IPS-11a (cell line): ENCODE measurements at regions not wholly inside any gene's neighbourhood (a gene's known extent, or its start where the extent isn't known, plus 50 kb on each side); places are given as distances from the start of the nearest gene placed in this dataset.

Experiments used
- H3K4me3 ChIP-seq: one replicate; pipeline ENCODE4 v1.5.1; 2013; ENCODE audit warnings: low read depth, low read length, control low read depth

DNA sequence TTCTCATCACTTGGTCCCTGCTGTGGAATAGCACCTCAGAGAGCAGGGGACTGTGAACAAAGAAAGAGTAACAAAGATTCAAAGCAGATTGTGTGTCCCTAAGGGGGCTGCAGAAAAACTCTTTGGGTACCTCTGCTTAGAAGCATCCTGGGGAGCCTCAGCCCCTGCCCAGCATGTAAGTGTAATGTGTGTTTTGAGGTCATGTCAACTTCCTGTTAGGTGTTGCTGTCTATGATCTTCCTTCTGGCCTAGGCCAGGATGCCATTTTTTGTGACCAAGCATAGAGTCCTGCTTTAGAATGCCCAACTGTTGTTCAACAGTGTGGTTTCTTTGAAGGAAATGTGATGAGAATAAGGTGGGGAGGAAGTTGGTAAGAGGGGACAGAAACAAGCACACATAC is 77.1 kb upstream of the BCL6 start:
- H3K4me3 ChIP-seq, result no peak overlapping the region

DNA sequence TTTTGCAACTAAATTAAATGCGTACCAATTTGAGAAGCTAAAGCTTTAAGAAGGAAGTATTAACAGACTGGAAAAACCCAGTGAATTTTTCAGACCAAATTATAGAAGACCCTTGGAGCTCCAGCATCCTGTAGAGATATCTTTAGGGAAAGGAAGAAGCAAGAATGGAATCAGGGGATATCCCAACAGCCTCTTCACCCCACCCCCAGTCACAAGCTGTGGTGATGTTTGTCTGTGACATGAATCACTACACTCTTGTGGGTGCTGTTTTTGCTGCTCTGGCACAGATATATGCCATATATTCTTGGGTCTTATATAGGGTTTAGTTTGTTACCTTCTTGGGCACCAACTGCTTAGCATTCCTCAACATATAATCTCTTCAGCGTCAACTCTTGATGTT is 78.5 kb upstream of the BCL6 start:
- H3K4me3 ChIP-seq, result no peak overlapping the region

DNA sequence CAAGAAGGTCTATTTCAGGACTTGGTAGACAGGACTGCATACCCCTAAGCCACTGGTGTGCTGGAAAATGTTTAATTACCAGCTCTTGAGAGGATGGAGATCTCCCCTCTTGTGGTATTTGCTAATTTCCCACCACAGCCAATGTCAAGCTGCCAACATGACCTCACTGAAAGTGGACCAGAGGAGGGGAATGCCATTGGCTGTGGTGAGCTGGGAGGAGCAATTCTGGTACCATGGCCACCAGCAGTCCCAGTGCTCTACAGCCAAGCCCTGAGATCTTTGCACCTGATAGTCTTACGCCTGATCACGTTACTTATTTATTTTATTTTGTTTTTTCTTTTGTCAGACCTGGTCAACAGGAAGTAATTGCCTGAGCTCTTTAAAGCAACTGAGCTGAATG is 82.5 kb upstream of the BCL6 start:
- H3K4me3 ChIP-seq, result no peak overlapping the region

DNA sequence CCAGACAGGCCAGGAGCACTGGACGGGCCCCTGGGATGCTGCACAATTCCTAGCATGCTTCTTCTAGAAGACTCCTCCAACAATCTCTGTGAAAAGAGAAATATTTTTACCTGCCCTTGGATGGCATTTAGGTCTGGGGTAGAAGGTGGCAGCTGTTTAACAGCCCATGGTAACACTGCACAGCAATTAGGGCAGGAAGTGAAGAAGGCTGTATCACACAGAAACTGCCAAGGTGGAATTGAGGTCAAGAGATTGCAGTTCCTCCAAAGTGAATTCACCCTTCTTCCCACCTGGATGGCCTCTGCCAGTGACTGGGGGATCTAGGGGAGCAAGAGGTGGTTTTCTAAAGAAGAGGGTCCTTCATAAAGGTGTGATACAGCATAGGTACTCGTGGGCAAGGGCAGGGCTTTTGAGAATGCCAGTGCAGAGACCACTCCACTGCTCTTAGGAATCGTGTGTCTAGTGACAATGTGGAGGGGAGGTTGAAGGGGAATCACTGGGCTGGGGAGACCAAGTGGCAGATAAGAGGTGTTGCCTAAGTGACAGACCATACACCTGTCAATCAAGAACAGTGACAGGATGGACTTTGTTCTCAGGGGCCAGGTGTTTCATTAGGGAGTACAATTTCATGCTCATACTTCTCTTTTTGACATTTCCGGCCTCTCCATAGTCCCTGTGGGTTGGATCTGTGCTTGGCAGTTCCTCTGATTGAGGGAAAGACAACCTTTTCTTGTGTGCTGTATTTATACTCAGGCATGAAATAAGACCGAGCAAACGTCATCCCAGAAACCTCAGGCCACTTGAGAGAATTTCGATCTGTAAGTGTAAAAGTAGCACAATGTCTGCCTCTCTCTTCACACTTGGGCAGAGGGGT is 83.5 kb upstream of the BCL6 start:
- no peak overlapping the region for H3K4me3 ChIP-seq

DNA sequence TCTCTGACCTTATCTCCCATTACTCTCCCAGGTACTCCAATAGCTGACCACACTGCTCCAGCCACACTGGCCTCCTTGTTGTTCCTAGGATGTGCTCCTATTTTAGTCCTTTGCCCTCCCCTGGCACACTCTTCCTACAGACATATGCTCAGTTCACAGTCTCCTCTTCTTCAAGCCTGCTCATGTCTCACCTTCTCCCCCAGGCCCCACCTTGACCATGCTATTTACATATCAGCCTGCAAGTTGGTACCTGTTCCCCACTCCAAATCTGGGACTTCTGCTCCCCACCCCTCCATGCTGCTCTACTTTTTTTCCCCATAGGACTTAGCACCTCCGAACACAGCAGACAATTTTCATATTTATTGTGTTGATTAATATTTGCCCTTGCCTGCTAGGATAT is 84.9 kb upstream of the BCL6 start:
- H3K4me3 ChIP-seq, result no peak overlapping the region

DNA sequence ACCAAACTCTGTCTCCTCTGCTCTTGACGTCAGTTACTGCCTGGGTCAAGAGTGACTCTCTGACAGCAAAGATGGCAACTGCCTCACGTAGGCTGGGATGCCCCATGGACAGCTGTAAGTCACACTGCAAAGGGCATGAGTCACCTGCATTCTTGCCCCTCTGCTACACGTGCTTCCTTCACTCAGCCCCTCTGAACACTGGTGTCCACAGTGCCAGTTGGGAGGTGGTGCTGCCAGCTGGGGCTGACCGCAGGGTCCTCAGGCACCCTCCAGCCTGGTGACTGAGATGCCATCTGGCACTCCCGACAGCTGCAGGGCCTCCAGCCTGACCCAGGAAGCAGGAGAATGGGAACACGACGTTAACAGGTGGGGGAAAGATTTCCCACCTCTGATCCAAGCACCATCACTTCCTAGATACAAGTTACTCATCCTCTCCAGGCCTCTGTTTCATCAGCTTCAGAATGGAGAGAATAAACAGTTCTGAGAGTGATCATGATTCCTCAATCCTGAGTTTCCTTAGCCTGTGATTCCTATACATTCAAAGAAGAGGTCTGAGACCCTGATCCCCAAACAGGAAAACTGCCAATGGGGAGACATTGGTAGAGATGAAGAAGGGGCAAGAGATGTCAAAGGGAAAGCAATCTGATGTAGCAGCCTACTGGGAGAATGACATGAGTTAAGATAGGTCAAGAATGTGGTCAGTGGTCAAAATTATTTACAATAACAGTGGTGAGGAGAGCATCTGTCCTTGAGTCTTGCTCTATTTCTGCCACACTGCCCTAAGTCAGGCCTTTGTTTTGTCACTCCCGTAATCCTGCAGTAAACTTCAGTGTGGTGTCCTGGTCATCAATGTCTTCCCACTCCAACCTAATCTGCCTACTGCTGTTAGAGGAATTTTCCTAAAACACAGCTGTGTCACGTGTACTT is 86.1 kb upstream of the BCL6 start:
- H3K4me3 ChIP-seq, result no peak overlapping the region

DNA sequence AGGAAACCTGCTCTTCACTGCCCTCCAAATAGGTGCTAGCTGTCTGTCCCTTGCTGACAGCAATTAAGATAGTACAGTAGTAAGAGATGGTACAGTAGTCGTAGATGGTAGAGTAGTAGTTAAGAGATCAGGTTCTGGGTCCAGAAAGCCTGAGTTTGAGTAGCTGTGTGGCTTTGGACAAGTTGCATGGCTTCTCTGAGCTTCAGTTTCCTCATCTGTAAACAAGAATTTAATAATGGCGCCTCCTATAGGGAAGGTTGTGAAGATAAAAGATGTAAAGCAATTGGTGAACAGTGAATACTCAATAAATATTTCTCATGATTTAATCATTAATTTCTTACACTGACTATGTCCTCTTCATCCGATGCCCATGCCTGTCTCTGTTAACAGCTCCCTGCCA is 86.9 kb upstream of the BCL6 start:
- H3K4me3 ChIP-seq, result no peak overlapping the region

DNA sequence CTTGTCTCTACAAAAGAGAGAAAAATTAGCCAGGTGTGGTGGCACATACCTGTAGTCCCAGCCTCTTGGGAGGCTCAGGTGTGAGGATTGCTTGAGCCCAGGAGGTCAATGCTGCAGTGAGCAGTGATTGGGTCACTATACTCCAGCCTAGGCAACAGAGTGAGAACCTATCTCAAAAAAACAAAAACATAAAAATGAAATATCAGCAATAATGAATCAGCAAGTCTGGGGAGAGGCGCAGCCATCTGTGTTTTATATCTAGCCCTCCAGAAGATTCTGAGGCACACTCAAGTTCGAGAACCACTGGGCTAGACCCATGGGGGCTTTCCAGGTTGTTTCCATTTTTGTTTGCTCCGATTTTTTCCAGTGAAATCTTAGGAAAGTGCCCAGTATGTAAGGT is 88.1 kb upstream of the BCL6 start:
- no peak overlapping the region for H3K4me3 ChIP-seq

DNA sequence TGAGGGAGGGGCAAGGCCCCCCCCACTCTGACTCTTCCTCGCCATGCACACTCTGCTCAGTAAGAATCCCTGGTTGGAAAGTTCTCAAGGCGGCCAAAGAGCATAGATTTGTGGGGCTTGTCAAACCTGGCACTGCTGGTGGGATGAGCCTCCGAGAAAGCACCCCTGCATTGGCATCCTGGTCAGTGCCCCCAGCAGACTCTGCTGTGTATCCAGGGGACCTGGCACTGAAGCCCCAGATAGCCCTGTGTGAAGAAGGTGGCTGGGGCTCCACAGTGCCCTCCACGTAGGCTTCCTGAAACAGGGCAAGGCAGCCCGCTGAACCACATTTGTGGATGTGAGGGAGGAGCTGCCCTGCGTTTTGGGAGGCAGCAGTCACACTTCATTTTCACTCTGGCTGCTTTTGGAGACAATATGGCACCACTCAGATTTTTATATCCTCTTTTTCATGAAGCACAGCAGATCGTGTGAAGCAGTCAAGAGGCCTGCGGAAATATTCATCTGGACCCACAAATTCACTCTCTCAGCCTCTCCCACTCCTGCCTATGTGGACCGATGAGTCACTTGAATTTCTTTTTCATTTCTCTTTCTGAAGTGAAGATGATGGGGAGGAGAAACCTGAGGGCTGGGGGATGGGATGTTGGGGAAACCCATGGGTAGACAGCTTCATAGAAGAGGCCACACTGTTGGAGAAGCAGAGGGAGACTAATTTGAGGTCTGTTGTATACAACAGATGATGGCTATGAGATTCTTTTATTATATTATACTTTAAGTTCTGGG is 88.7 kb upstream of the BCL6 start:
- H3K4me3 ChIP-seq, result no peak overlapping the region

DNA sequence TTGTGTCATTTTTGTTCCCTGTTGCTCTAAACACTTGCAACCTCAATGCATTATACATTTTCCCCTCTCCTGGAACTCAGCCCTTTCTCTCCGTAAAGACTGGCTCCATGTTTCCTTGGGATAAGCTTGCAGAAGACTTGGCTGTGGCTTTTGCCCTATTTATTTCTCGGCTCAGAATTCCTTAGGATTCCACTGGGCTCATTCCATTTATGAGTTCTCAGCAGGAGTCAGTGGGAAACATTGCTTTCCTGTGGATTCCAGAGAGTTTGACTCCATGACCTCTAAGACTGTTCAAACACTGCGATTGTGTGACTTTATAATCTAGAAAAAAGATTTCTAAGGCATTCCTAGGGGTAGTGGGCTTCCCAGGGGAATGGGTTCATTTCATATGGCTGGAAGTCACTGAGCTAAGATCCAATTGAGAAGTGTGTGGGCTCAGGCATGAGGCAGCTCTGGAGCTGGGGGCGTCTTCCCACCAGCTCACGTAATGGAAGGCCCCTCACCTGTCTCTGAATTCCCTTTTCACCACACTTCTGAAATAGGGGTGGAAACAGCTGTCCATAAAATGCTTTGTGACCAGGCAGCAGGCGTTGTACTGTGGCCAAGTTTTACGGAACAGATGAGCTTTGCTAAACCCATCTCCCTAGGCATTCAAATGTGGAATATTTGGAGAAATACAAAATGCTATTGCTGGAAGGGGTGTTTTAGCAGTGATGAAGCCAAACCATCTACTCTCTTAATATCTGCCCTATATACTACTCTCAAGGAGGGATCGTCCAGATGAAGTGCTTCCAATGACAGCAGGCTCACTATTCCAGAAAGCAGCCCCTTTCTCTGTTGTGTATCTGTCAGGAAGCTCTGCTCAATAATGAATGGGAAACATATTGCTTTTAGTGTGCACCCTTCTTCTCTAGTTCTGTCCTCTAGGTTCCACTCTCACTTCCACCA is 91.8 kb upstream of the BCL6 start:
- no peak overlapping the region for H3K4me3 ChIP-seq

DNA sequence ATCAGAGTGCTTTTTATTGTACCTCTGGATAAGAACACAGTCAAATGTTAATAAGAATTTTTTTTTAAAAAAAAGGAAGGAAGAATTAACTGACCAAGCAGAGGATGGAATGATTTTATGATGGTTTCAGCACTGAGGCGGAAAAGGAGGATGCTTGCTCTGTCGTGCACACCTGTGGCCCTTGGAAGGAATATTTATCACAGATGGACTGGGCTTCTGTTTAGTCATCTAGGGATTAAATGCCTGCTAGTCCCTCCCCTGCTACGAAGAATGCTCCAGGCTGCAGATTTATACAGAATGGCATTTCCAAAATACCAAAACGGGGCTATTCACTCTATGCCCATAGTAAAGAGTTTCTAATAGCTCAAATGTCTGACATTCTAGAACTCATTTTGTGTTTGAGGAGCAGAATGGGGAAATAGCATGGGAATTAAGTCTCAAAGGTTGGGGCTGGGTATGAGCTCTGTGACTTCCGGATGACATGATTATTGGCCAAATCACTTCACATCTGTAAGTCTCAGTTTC is 92.8 kb upstream of the BCL6 start:
- no peak overlapping the region for H3K4me3 ChIP-seq

DNA sequence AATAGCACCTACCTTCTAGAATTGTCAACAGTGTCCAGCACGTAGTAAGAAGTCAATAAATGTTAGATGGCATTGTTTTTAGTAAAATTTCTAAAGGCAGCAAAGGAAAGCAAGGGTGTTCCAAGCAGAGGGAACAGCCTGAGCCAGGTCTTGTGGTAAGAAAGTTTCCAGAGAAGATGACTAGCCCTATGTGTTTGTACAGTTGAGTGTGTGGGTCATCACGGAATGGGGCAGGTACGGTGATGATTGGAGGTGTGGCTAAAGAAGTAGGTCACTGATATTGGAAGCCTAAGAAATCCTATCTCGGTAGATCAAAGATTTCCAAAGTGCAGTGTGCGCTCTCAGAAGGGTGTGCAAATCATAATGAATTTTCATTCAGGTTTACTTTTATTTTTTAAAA is 94.2 kb upstream of the BCL6 start:
- H3K4me3 ChIP-seq, result no peak overlapping the region

DNA sequence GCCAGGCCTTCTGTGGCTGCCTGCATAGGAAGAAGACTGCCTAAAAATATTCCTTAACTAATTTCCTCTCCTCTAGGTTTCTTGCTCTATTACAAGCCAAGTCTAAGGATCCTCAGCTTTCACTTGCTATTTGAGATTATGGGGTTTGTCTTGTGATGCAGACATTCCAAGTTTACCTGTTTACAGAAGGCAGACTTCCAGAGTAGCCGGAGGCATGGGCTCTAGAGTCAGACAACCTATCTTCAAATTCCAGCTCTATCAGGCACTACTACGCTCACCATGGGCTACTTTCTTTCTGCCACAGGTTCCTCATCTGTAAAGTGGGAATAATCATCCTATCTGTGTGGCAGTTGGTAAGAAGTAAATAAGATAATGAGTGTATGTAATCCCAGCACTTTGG is 95.6 kb upstream of the BCL6 start:
- no peak overlapping the region for H3K4me3 ChIP-seq

DNA sequence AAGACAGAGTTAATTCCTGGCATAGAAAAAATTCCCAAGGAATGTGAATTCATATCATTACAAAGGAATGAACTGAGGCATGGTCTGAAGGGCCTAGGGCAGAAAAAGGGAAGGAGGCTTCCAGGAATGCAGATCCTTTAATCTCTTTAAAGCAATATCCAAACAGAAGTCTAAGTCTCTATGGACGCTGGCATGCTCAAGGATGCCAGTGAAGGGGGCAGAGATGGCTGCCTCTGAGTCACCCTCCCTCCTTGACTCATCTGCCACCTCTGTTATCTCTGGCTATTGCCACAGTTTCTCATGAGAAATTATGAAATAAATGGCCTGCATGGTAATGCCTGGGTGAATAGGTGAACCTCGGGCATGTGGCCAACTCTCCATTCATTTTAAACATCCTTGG is 96.3 kb upstream of the BCL6 start:
- no peak overlapping the region for H3K4me3 ChIP-seq

DNA sequence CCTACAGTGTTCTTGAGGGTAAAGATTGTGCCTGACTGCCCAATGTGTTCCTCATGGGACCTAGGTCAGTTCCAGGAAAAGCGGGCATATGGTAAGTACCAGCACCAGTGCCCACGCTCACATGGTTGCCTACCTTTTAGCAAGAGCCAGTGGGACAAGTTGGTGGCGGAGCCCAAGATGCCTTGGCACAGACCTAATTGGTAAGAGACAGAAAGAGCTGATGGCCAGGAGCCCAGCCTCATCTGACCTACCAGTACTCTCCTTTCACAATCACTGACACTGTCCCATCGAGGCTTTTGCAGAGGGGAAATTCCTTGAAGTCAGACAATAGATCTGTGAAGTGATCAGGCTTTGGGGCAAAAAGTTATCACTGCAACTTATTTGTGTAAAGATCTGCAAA is 98.4 kb upstream of the BCL6 start:
- no peak overlapping the region for H3K4me3 ChIP-seq

DNA sequence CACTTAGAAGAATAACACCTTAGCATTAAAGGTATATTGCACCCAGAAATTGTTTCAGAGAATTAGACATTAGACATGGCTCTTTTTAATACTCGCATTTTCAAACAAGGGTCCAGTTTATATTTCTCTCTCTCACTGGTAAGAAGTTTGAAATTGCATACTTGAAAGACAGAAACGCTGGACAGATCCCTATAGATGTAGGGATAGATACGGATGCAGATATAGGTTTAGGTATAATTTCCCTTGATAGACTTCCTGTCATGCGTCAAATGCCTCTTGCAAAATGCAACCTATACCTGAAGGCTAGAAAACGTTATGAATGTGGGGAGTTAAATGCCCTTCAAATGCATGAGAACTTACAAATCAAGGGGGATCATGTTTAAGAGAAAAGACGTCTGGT is 99.4 kb upstream of the BCL6 start:
- H3K4me3 ChIP-seq, result no peak overlapping the region

DNA sequence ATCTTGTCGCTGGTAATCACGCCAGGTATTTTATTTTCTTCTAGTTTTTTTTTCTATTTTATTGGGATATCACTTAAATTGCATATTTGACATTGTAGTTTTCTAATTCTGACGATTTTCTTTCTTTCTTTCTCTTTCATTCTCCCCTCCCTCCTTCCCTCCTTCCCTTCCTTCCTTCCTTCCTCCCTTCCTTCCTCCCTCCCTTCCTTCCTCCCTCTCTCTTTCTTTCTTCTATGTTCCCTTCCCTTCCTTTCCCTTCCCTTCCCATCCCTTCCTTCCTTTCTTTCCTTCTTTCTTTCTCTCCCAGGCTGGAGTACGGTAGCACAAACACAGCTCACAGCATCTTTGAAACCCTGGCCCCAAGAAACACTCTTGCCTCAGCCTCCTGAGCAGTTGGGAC is 100.6 kb upstream of the BCL6 start:
- H3K4me3 ChIP-seq, result no peak overlapping the region

DNA sequence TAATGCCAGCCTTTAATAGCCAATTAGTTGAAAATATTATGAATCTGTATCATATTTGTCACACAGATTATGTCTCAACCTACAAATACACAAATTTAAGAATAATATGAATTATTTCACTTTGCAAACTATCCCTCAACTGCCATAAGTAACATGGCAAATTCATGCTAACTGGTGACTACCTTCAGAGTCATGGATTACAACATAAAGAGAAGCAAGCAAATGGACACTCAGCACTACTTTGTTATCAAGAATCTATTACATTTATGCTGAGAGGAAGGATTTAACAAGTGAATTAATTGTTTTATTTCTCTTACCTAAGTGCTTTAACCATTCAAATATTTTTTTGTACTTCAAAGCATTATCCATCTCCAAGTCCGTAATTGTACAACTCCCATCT is 103.1 kb upstream of the BCL6 start:
- no peak overlapping the region for H3K4me3 ChIP-seq

DNA sequence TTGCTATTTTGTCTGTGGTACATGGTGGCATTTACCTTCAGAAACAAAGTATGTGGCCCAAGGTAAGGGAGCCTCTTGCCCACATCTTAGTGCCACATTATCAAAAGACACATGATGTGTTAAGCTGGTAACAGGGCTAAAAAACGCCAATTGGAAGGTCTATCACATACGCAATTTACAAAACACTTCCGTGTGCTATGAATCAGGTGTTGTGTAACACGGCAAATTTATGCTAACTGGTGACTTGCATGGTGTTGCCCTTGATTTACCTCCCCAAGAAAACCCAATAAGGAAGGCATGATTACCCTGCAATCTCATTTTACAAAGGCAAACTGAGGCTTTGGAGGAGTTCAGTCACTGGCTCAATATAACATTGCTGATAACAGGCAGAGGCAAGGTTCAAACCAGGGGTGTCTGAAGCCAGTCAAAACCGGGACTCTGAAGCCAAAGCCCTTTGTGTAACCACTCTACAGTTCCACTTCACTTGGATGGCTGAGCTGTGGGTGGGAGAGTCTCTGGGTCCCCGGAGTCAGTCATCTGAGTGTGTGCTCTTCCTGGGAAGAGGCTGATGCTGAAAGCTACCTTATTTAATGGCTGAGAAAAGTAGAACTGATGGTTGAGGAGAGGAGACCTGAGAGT is 103.9 kb upstream of the BCL6 start:
- H3K4me3 ChIP-seq, result no peak overlapping the region
